Osteocyte (in vitro differentiated cells): ENCODE measurements at regions not wholly inside any gene's neighbourhood (a gene's known extent, or its start where the extent isn't known, plus 50 kb on each side); places are given as distances from the start of the nearest gene placed in this dataset.

Experiments
- DNase-seq: peaks from one replicate; pipeline ENCODE4 v3.0.0; 2021; ENCODE audit warnings: mixed read lengths; ENCODE audit not compliant: unreplicated experiment; ENCODE audit errors: extremely low spot score
- H3K27ac Mint-ChIP-seq: one replicate; pipeline ENCODE4 v1.8.0; 2021; ENCODE audit warnings: mild to moderate bottlenecking, mixed read lengths; ENCODE audit not compliant: unreplicated experiment
- H3K27me3 Mint-ChIP-seq: one replicate; pipeline ENCODE4 v1.8.0; 2021; ENCODE audit warnings: mixed read lengths; ENCODE audit not compliant: unreplicated experiment
- H3K36me3 Mint-ChIP-seq: one replicate; pipeline ENCODE4 v1.8.0; 2021; ENCODE audit warnings: mixed read lengths; ENCODE audit not compliant: unreplicated experiment
- H3K4me1 Mint-ChIP-seq: one replicate; pipeline ENCODE4 v1.8.0; 2021; ENCODE audit warnings: mixed read lengths; ENCODE audit not compliant: unreplicated experiment
- H3K4me3 Mint-ChIP-seq: one replicate; pipeline ENCODE4 v1.8.0; 2021; ENCODE audit warnings: mild to moderate bottlenecking, moderate library complexity, mixed read lengths; ENCODE audit not compliant: unreplicated experiment
- H3K9me3 Mint-ChIP-seq: one replicate; pipeline ENCODE4 v1.8.0; 2021; ENCODE audit warnings: mixed read lengths; ENCODE audit not compliant: unreplicated experiment
- CTCF ChIP-seq: fragments of 200-600 bp; sonication (generic); IDR thresholded peaks from 2 replicates; pipeline ENCODE4 v1.5.0; 2021; ENCODE audit warnings: antibody characterized with exemption, mild to moderate bottlenecking, moderate library complexity

DNA sequence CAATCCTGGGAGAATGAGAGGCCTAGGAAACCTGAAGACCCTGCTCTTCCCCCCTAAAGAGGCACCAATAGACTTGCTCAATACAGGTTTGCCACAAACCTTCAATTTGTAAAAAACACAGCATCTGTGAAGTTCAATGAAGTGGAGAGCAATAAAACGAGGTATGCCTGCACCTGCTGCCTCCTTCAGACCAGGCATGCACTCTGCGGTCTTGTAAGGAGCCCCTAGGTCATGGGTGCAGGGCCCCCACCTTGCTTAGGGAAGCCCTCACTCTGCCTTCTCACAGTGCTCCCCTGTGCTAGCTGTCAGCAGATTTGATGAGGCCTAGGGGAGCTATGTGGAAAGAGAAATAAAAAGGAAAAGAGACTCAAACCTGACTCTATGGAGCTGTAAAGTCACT lies 72.1 kb upstream of the GALNT10 start:
- TF ChIP-seq CTCF: no peak
- no peak for DNase-seq
- Mint-ChIP-seq H3K36me3 (no peaks in the 10 kb centered on the region), H3K27ac (no peak overlapping the region), H3K9me3 (peaks cover 3% of the 10 kb centered on the region), H3K4me3 (no peak overlapping the region), H3K4me1 (peaks cover 5% of the 10 kb centered on the region), H3K27me3 (peaks cover 16% of the 10 kb centered on the region)

- Mint-ChIP-seq H3K27ac (no peak overlapping the region), H3K4me1 (peaks cover 5% of the 10 kb centered on the region), H3K36me3 (no peaks in the 10 kb centered on the region), H3K27me3 (peaks cover 18% of the 10 kb centered on the region), H3K4me3 (no peak overlapping the region), H3K9me3 (peaks cover 6% of the 10 kb centered on the region)
- TF ChIP-seq CTCF: no peak
- no peak for DNase-seq
Measured at GRCh38 chr5:154118893-154119336, 71.6 kb upstream of the GALNT10 start.

- H3K9me3 Mint-ChIP-seq: peaks cover 12% of the 10 kb centered on the region
- TF ChIP-seq CTCF: no peak
- no peak overlapping the region for H3K27ac Mint-ChIP-seq
- no peaks in the 10 kb centered on the region for H3K4me1 Mint-ChIP-seq
- no peaks in the 10 kb centered on the region for H3K36me3 Mint-ChIP-seq
- no peak overlapping the region for H3K4me3 Mint-ChIP-seq
- H3K27me3 Mint-ChIP-seq: peaks cover 67% of the 10 kb centered on the region
- DNase-seq: no peak
Measured at GRCh38 chr5:154129013-154129412, 61.5 kb upstream of the GALNT10 start.

DNA sequence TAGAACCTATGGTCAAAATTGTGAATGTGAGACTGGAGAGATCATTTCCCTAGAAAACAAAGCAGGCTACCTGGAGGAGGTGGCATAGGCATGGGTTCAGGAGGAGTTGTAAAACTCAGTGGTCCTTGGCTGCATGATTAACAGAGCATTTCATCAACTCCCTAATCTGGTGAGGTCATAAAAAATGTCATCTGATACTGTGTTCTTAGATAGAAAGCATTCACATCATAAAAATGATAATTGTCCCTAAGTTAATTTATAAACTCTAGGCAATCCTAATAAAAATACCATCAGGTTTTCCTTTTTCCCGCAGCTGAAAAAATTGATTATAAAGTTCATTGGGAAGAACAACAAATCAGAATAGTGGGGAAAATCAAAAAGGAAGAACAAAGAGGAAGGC lies 60.6 kb upstream of the GALNT10 start:
- Mint-ChIP-seq H3K36me3 (no peaks in the 10 kb centered on the region), H3K9me3 (peaks cover 8% of the 10 kb centered on the region), H3K4me1 (no peaks in the 10 kb centered on the region), H3K27ac (no peak overlapping the region), H3K4me3 (no peak overlapping the region), H3K27me3 (peaks cover 68% of the 10 kb centered on the region)
- no peak for TF ChIP-seq CTCF
- no peak for DNase-seq

GRCh38 chr5:154131817-154132216 lies 58.7 kb upstream of the GALNT10 start:
- no peak for TF ChIP-seq CTCF
- H3K36me3 Mint-ChIP-seq: no peaks in the 10 kb centered on the region
- no peaks in the 10 kb centered on the region for H3K4me1 Mint-ChIP-seq
- H3K9me3 Mint-ChIP-seq: peaks cover 2% of the 10 kb centered on the region
- peaks cover 64% of the 10 kb centered on the region for H3K27me3 Mint-ChIP-seq
- DNase-seq: no peak
- H3K27ac Mint-ChIP-seq: no peak overlapping the region
- H3K4me3 Mint-ChIP-seq: no peak overlapping the region
